H9 (cell line): ENCODE measurements at regions not wholly inside any gene's neighbourhood (a gene's known extent, or its start where the extent isn't known, plus 50 kb on each side); places are given as distances from the start of the nearest gene placed in this dataset.
"Not testable (repeated sequence)": the region's sequence is repeated elsewhere in the genome, so short reads cannot be mapped to it uniquely, and the experiment has no call there.

Experiments
- DNase-seq: peaks from one replicate; pipeline ENCODE4 v3.0.0-alpha.2; 2017
- H2AFZ ChIP-seq: one replicate; pipeline ENCODE4 v1.6.1; 2013; ENCODE audit warnings: mild to moderate bottlenecking, low read length, control low read depth, moderate library complexity
- H2AK5ac ChIP-seq: 2 replicates; pipeline ENCODE4 v1.6.1; 2013; ENCODE audit warnings: low read length, control low read depth, mixed read lengths; ENCODE audit not compliant: insufficient read length
- H2BK120ac ChIP-seq: one replicate; pipeline ENCODE4 v1.6.1; 2013; ENCODE audit warnings: low read depth, mild to moderate bottlenecking, low read length, control low read depth, inconsistent platforms; ENCODE audit not compliant: poor library complexity, severe bottlenecking
- H2BK12ac ChIP-seq: 2 replicates; pipeline ENCODE4 v1.6.1; 2013; ENCODE audit warnings: low read length, control low read depth, mixed read lengths, low read depth; ENCODE audit not compliant: insufficient read length
- H2BK15ac ChIP-seq: 2 replicates; pipeline ENCODE4 v1.6.1; 2013; ENCODE audit warnings: low read depth, low read length, control low read depth
- H2BK20ac ChIP-seq: one replicate; pipeline ENCODE4 v1.6.1; 2013; ENCODE audit warnings: low read depth, mild to moderate bottlenecking, low read length, control low read depth, inconsistent platforms; ENCODE audit not compliant: poor library complexity, severe bottlenecking
- H2BK5ac ChIP-seq: 2 replicates; pipeline ENCODE4 v1.6.1; 2013; ENCODE audit warnings: low read length, control low read depth, mixed read lengths; ENCODE audit not compliant: insufficient read length
- H3K14ac ChIP-seq: 2 replicates; pipeline ENCODE4 v1.6.1; 2013; ENCODE audit warnings: low read length, control low read depth; ENCODE audit not compliant: insufficient read depth
- H3K18ac ChIP-seq: 2 replicates; pipeline ENCODE4 v1.6.1; 2013; ENCODE audit warnings: low read depth, mild to moderate bottlenecking, mixed read lengths, low read length, control low read depth; ENCODE audit not compliant: insufficient read length
- H3K23ac ChIP-seq: 2 replicates; pipeline ENCODE4 v1.6.1; 2013; ENCODE audit warnings: low read length, control low read depth, mixed read lengths, low read depth; ENCODE audit not compliant: insufficient read length
- H3K23me2 ChIP-seq: 2 replicates; pipeline ENCODE4 v1.6.1; 2013; ENCODE audit warnings: low read depth, mild to moderate bottlenecking, mixed read lengths, low read length, control low read depth; ENCODE audit not compliant: insufficient read length, poor library complexity, severe bottlenecking
- H3K27ac ChIP-seq: 2 replicates; pipeline ENCODE4 v1.5.1; 2013; ENCODE audit warnings: low read length, control low read depth, mixed read lengths, low read depth; ENCODE audit not compliant: insufficient read length
- H3K27me3 ChIP-seq: 2 replicates; pipeline ENCODE4 v1.6.1; 2013; ENCODE audit warnings: low read length, control low read depth, inconsistent platforms; ENCODE audit not compliant: insufficient read depth
- H3K4ac ChIP-seq: 2 replicates; pipeline ENCODE4 v1.6.1; 2013; ENCODE audit warnings: low read depth, mild to moderate bottlenecking, control low read depth, inconsistent platforms, low read length, moderate library complexity
- H3K4me1 ChIP-seq: 2 replicates; pipeline ENCODE4 v1.6.1; 2013; ENCODE audit warnings: low read length, control low read depth, inconsistent platforms; ENCODE audit not compliant: insufficient read depth
- H3K4me2 ChIP-seq: 2 replicates; pipeline ENCODE4 v1.6.1; 2013; ENCODE audit warnings: low read length, control low read depth, mixed read lengths; ENCODE audit not compliant: insufficient read length, insufficient read depth
- H3K56ac ChIP-seq: 2 replicates; pipeline ENCODE4 v1.6.1; 2013; ENCODE audit warnings: low read depth, mild to moderate bottlenecking, mixed read lengths, low read length, control low read depth; ENCODE audit not compliant: insufficient read length
- H3K79me1 ChIP-seq: 2 replicates; pipeline ENCODE4 v1.6.1; 2013; ENCODE audit warnings: low read depth, mild to moderate bottlenecking, moderate library complexity, low read length, control low read depth, inconsistent platforms; ENCODE audit not compliant: insufficient read depth, poor library complexity, severe bottlenecking
- H3K79me2 ChIP-seq: 2 replicates; pipeline ENCODE4 v1.6.1; 2013; ENCODE audit warnings: low read length, control low read depth, inconsistent platforms; ENCODE audit not compliant: insufficient read depth
- H3K9ac ChIP-seq: 2 replicates; pipeline ENCODE4 v1.6.1; 2013; ENCODE audit warnings: low read length, control low read depth, mixed read lengths; ENCODE audit not compliant: insufficient read length; ENCODE audit errors: extremely low read depth
- H3K9me3 ChIP-seq: one replicate; pipeline ENCODE4 v1.6.1; 2013; ENCODE audit warnings: low read depth, low read length, inconsistent platforms; ENCODE audit not compliant: control insufficient read depth
- H3T11ph ChIP-seq: one replicate; pipeline ENCODE4 v1.6.1; 2013; ENCODE audit warnings: mild to moderate bottlenecking, low read length, control low read depth, inconsistent platforms
- H4K20me1 ChIP-seq: one replicate; pipeline ENCODE4 v1.6.1; 2013; ENCODE audit not compliant: control insufficient read depth, insufficient read length, insufficient read depth
- H4K5ac ChIP-seq: 2 replicates; pipeline ENCODE4 v1.6.1; 2013; ENCODE audit warnings: low read depth, mild to moderate bottlenecking, mixed read lengths, low read length, control low read depth; ENCODE audit not compliant: insufficient read length
- H4K8ac ChIP-seq: replicated peaks from 2 replicates; pipeline ENCODE4 v1.6.1; 2013; ENCODE audit warnings: low read length, control low read depth, mixed read lengths, low read depth; ENCODE audit not compliant: insufficient read length
- H4K91ac ChIP-seq: 2 replicates; pipeline ENCODE4 v1.6.1; 2013; ENCODE audit warnings: low read depth, mild to moderate bottlenecking, moderate library complexity, mixed read lengths, low read length, control low read depth; ENCODE audit not compliant: insufficient read length
- H3K27ac Mint-ChIP-seq, 3 experiments: 2 replicates in 2 of 3; 3 replicates in 1 of 3; pipeline ENCODE4 v1.8.0; 2020 to 2021; ENCODE audit warnings: mixed read lengths in 3 of 3, mild to moderate bottlenecking in 1 of 3, moderate library complexity in 1 of 3
- H3K27me3 Mint-ChIP-seq: 2 replicates; pipeline ENCODE4 v1.8.0; 2021; ENCODE audit warnings: low read depth, mild to moderate bottlenecking, moderate library complexity, mixed read lengths
- H3K36me3 Mint-ChIP-seq, 3 experiments: 2 replicates in 2 of 3; 3 replicates in 1 of 3; pipeline ENCODE4 v1.8.0; 2020 to 2021; ENCODE audit warnings: low read depth in 3 of 3, mixed read lengths in 3 of 3; ENCODE audit not compliant: insufficient read depth in 1 of 3
- H3K4me1 Mint-ChIP-seq, 2 experiments: 2 replicates each; pipeline ENCODE4 v1.8.0; 2020; ENCODE audit warnings: mixed read lengths in 2 of 2
- H3K4me3 Mint-ChIP-seq, 2 experiments: 2 replicates in 1 of 2; 3 replicates in 1 of 2; pipeline ENCODE4 v1.8.0; 2020 to 2021; ENCODE audit warnings: mild to moderate bottlenecking in 2 of 2, mixed read lengths in 2 of 2, moderate library complexity in 1 of 2
- H3K9me3 Mint-ChIP-seq, 2 experiments: 2 replicates in 1 of 2; 3 replicates in 1 of 2; pipeline ENCODE4 v1.8.0; 2020; ENCODE audit warnings: mild to moderate bottlenecking in 2 of 2, mixed read lengths in 2 of 2, moderate library complexity in 1 of 2
- WGBS: extraction: QIAGEN DNeasy Blood & Tissue Kit; methylation state at CpG from one replicate; pipeline ENCODE4 v1.1.7; 2013; ENCODE audit warnings: missing lambda C conversion rate, low lambda C conversion rate, mixed read lengths; ENCODE audit not compliant: insufficient read length; ENCODE audit errors: extremely low coverage; 5-methylcytosine and 5-hydroxymethylcytosine counted together

GRCh38 chr18:977732-978131, 73.1 kb downstream of the ADCYAP1 start:
- not testable (repeated sequence) for H3K27ac ChIP-seq, H3K23me2 ChIP-seq, H2AFZ ChIP-seq, H3K9me3 ChIP-seq, H4K5ac ChIP-seq, H3K4ac ChIP-seq, H4K20me1 ChIP-seq, H3K4me2 ChIP-seq, H3K23ac ChIP-seq, H3K4me1 ChIP-seq, H2BK12ac ChIP-seq, H3K56ac ChIP-seq, H3K27me3 Mint-ChIP-seq, H2BK20ac ChIP-seq, H2BK120ac ChIP-seq, H3K14ac ChIP-seq, H3K27ac Mint-ChIP-seq, H2BK15ac ChIP-seq, H3K9ac ChIP-seq, H3T11ph ChIP-seq, H3K79me2 ChIP-seq, H3K27me3 ChIP-seq, H2AK5ac ChIP-seq, DNase-seq, H2BK5ac ChIP-seq, H4K8ac ChIP-seq, H4K91ac ChIP-seq, H3K79me1 ChIP-seq, H3K18ac ChIP-seq
- peaks cover 34 to 44% of the 10 kb centered on the region in 2 experiments for H3K9me3 Mint-ChIP-seq
- H3K4me3 Mint-ChIP-seq = peak overlapping the region; percentile 75 to 82; a peak in 3 of 5 replicates
- peaks cover 3 to 13% of the 10 kb centered on the region in 2 experiments for H3K4me1 Mint-ChIP-seq
- peaks cover 22 to 41% (median 31%) of the 10 kb centered on the region in 3 experiments for H3K36me3 Mint-ChIP-seq
- no CpG with 5 or more reads among the region's 3 CpGs for WGBS
